ENCODE measurements at regions not wholly inside any gene's neighbourhood (a gene's known extent, or its start where the extent isn't known, plus 50 kb on each side); places are given as distances from the start of the nearest gene placed in this dataset.

DNA sequence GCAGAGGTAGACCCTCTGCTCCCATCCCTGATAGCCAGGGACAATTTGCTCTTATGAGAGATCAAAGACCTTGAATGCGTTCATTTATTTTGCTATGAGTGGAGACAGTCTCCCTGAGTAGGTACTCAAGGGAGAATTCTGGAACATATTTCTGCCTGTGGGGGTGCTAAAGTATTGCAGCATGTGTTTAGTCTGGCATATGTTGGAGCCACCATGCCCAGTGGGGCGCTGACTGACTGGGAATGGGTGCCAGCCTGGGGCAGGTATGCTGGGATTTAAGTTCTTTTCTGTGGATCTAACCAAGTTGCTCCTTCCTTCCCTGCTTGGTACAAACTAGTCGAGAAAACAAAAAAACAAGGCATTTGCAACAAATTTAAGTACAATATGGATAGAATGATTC is 99.1 kb downstream of the JCAD start:
- no peaks in the 10 kb centered on the region for H3K9me3 ChIP-seq (replicated peaks in 1 of 2; ENCODE audit: control insufficient read depth in 1 of 2, insufficient read depth in 1 of 2, low read length in 2 of 2)
- TF ChIP-seq, protein P1, sequence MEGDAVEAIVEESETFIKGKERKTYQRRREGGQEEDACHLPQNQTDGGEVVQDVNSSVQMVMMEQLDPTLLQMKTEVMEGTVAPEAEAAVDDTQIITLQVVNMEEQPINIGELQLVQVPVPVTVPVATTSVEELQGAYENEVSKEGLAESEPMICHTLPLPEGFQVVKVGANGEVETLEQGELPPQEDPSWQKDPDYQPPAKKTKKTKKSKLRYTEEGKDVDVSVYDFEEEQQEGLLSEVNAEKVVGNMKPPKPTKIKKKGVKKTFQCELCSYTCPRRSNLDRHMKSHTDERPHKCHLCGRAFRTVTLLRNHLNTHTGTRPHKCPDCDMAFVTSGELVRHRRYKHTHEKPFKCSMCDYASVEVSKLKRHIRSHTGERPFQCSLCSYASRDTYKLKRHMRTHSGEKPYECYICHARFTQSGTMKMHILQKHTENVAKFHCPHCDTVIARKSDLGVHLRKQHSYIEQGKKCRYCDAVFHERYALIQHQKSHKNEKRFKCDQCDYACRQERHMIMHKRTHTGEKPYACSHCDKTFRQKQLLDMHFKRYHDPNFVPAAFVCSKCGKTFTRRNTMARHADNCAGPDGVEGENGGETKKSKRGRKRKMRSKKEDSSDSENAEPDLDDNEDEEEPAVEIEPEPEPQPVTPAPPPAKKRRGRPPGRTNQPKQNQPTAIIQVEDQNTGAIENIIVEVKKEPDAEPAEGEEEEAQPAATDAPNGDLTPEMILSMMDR (IDR thresholded peaks at IDR 0.05): no peak
- Mint-ChIP-seq H3K27me3 (ENCODE audit: low read depth in 3 of 3) (peaks cover 1 to 8% (median 5%) of the 10 kb centered on the region in 3 donors), H3K27ac (no peak overlapping the region), H3K4me1 (no peaks in the 10 kb centered on the region), H3K4me3 (no peak overlapping the region), H3K9me3 (peaks cover 0 to 6% (median 3%) of the 10 kb centered on the region in 7 donors), H3K36me3 (no peaks in the 10 kb centered on the region)
- no peak overlapping the region for H3K4me2 ChIP-seq (replicated peaks; ENCODE audit: extremely low read depth, low read length, poor library complexity, severe bottlenecking)
- H3K9ac ChIP-seq (ENCODE audit: insufficient read depth, low read length, poor library complexity, severe bottlenecking): no peak overlapping the region
- H3K27ac ChIP-seq (ENCODE audit: low read depth in 1 of 2, low read length in 2 of 2): no peak overlapping the region
- WGBS (ENCODE audit: insufficient coverage): 100% methylated on average over 2 of the region's 3 CpGs
- no peaks in the 10 kb centered on the region for H3K27me3 ChIP-seq (ENCODE audit: control insufficient read depth in 2 of 2, insufficient read depth in 2 of 2, low read length in 2 of 2)
- intact Hi-C loops (cut with micrococcal nuclease): no loop called here
- H2AFZ ChIP-seq (ENCODE audit: insufficient read depth, low read depth, low read length, poor library complexity, severe bottlenecking): no peak overlapping the region
- H3K4me3 ChIP-seq (replicated peaks in 1 of 3; ENCODE audit: low read depth in 2 of 3, low read length in 3 of 3): no peak overlapping the region
- H3K79me2 ChIP-seq (ENCODE audit: insufficient read depth, low read length): no peaks in the 10 kb centered on the region
- no peaks in the 10 kb centered on the region for H3K36me3 ChIP-seq (replicated peaks in 1 of 2; ENCODE audit: control insufficient read depth in 1 of 2, insufficient read depth in 2 of 2, low read length in 2 of 2)
- H3K4me1 ChIP-seq (ENCODE audit: control insufficient read depth in 1 of 2, insufficient read depth in 2 of 2, low read length in 2 of 2): no peaks in the 10 kb centered on the region
- DNase-seq: no peak
- no peaks in the 10 kb centered on the region for H4K20me1 ChIP-seq (ENCODE audit: insufficient read depth, low read length)

DNA sequence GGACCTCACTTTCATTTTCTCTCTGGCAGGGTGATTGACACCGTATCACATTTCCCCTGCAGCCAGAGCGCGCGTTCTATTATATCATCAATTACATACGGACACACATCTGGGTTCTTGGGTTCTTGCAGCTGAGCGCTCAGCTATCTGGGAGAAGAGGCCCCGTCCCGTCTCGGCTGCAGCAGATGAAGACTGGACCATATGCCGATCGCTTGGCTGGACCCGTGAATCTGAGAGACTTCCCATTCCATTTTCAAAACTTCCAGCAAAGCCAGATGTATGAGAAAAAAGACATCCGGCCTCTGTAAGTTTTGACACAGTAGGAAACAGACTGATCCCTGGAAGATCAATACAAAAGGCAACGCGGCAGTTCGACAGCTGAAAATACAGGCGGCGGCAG is 99.8 kb downstream of the JCAD start:
- Histone ChIP-seq H3K36me3 (replicated peaks in 1 of 2; ENCODE audit: control insufficient read depth in 1 of 2, insufficient read depth in 2 of 2, low read length in 2 of 2) (no peaks in the 10 kb centered on the region), H3K4me3 (replicated peaks in 1 of 3; ENCODE audit: low read depth in 2 of 3, low read length in 3 of 3) (no peak overlapping the region), H3K4me1 (ENCODE audit: control insufficient read depth in 1 of 2, insufficient read depth in 2 of 2, low read length in 2 of 2) (no peaks in the 10 kb centered on the region), H3K27me3 (ENCODE audit: control insufficient read depth in 2 of 2, insufficient read depth in 2 of 2, low read length in 2 of 2) (no peaks in the 10 kb centered on the region), H3K9ac (ENCODE audit: insufficient read depth, low read length, poor library complexity, severe bottlenecking) (no peak overlapping the region), H4K20me1 (ENCODE audit: insufficient read depth, low read length) (no peaks in the 10 kb centered on the region), H3K4me2 (replicated peaks; ENCODE audit: extremely low read depth, low read length, poor library complexity, severe bottlenecking) (no peak overlapping the region), H3K27ac (ENCODE audit: low read depth in 1 of 2, low read length in 2 of 2) (no peak overlapping the region), H2AFZ (ENCODE audit: insufficient read depth, low read depth, low read length, poor library complexity, severe bottlenecking) (no peak overlapping the region), H3K9me3 (replicated peaks in 1 of 2; ENCODE audit: control insufficient read depth in 1 of 2, insufficient read depth in 1 of 2, low read length in 2 of 2) (no peaks in the 10 kb centered on the region), H3K79me2 (ENCODE audit: insufficient read depth, low read length) (no peaks in the 10 kb centered on the region)
- H3K27me3 Mint-ChIP-seq (ENCODE audit: low read depth in 3 of 3): peaks cover 1 to 8% (median 4%) of the 10 kb centered on the region in 3 donors
- intact Hi-C loops (cut with micrococcal nuclease): no loop called here
- no peak overlapping the region for H3K27ac Mint-ChIP-seq
- no peaks in the 10 kb centered on the region for H3K36me3 Mint-ChIP-seq
- TF ChIP-seq, protein P1 (IDR thresholded peaks at IDR 0.05): no peak
- 99% methylated on average over 5 of the region's 18 CpGs for WGBS (ENCODE audit: insufficient coverage)
- DNase-seq: no peak
- H3K4me1 Mint-ChIP-seq: no peaks in the 10 kb centered on the region
- peaks cover 0 to 7% (median 3%) of the 10 kb centered on the region in 7 donors for H3K9me3 Mint-ChIP-seq
- no peak overlapping the region for H3K4me3 Mint-ChIP-seq

Measured in CD14-positive monocyte (primary cell).